ENCODE measurements at regions not wholly inside any gene's neighbourhood (a gene's known extent, or its start where the extent isn't known, plus 50 kb on each side); places are given as distances from the start of the nearest gene placed in this dataset.

DNA sequence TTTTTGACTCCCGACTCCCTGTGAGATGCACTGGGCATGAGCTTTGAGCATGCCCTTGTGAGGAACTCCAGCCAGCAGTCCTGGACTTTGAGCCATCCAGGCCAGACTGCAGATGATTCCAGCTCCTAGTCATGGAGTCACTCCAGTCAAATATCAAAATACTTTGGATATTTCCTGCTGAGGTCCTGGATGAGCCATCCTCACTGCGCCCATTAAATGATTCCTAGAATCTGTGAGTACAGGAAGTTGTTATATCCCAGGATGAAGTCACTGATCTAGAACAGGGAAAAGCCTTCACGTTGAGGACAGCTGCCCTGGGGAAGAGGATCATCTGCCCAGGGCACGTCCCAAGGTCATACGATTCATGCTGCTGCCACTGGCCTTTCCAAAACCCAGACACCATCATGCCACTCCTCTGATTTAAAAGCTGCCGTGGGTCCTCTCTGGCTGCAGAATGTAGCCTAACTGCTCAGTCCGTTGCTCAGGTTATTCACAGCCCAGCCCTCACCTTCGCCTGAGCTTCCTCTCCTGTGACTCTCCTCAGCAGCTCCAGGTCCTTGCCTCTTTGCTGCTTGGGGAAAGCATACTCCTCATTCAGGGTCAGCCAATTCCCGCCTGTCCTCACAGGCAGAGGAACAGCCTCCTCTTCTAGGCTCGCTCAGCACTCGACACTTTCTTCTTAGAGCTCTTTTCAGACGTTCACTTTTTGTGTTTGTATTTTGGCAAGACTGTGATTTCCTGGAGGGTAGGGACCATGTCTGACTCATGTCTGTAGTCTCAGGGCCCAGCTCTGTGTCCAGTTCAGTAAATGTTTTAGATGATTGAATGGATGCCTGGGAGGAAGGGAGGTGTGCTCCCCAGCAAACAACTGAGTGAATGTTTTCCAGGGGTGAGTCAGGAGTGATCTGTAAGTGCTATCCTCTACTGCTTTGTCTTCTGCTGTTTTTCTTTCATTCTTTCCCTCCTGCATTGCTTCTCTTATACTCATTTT, 157.8 kb downstream of the SNX10 start:
- intact Hi-C loops (cut with DNase I): no loop called here

DNA sequence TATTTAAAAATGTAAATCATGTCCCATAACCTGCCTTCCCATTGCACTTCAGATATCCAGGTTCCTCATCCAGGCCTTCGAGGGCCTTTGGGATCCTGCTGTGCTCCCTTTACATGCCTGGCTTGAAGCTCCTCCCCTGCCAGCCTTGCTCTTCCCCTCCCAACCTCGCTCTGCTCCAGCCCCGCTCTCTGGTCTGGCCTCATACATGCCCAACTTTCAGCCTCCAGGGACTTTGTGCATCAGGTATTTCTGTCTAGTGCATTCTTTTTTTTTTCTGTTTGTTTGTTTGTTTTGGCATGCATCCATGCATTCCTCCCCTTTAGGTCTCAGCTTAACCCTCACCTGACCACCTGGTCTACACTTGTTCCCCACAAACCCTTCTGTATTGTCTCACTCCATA, 160.3 kb downstream of the SNX10 start:
- H3K4me1 ChIP-seq: no peaks in the 10 kb centered on the region
- no peak for DNase-seq
- intact Hi-C loops (cut with DNase I): no loop called here
- no peak overlapping the region for H3K27ac ChIP-seq
- H3K36me3 ChIP-seq: no peaks in the 10 kb centered on the region
- TF ChIP-seq, protein P1, sequence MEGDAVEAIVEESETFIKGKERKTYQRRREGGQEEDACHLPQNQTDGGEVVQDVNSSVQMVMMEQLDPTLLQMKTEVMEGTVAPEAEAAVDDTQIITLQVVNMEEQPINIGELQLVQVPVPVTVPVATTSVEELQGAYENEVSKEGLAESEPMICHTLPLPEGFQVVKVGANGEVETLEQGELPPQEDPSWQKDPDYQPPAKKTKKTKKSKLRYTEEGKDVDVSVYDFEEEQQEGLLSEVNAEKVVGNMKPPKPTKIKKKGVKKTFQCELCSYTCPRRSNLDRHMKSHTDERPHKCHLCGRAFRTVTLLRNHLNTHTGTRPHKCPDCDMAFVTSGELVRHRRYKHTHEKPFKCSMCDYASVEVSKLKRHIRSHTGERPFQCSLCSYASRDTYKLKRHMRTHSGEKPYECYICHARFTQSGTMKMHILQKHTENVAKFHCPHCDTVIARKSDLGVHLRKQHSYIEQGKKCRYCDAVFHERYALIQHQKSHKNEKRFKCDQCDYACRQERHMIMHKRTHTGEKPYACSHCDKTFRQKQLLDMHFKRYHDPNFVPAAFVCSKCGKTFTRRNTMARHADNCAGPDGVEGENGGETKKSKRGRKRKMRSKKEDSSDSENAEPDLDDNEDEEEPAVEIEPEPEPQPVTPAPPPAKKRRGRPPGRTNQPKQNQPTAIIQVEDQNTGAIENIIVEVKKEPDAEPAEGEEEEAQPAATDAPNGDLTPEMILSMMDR (IDR thresholded peaks at IDR 0.05): no peak
- H3K9me3 ChIP-seq: no peaks in the 10 kb centered on the region
- H3K27me3 ChIP-seq: no peaks in the 10 kb centered on the region
- no peak overlapping the region for H3K4me3 ChIP-seq
- H3K9ac ChIP-seq (ENCODE audit: low read depth in 2 of 2, low read length in 2 of 2): no peak overlapping the region

More for the DNA sequence above, 157.8 kb downstream of the SNX10 start:
- DNase-seq: no peak
- Histone ChIP-seq H3K4me3 (no peak overlapping the region), H3K36me3 (no peaks in the 10 kb centered on the region), H3K27me3 (no peaks in the 10 kb centered on the region), H3K9ac (ENCODE audit: low read depth in 2 of 2, low read length in 2 of 2) (no peak overlapping the region), H3K4me1 (no peaks in the 10 kb centered on the region), H3K27ac (no peak overlapping the region), H3K9me3 (no peaks in the 10 kb centered on the region)
- TF ChIP-seq, protein P1 (IDR thresholded peaks at IDR 0.05): no peak

DNA sequence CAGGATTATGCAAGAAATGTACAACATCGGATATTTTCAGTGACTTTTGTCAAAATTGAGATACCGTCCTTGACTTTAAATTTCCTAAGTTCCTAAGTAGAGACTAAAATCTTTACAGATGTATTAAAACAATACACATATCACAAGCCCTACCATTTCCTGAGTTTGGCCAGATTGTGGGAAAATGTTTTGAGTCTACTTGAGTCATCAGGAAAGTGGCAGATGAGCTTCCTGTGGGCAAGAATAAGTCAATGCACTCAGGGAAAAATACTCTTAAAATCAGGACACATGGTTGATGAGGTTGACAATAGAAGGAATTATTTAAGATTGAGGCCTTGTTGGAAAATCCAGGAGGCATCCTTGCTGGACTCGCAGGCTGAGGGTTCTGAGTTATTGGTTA, 162.5 kb downstream of the SNX10 start:
- Histone ChIP-seq H3K36me3 (no peaks in the 10 kb centered on the region), H3K27me3 (no peaks in the 10 kb centered on the region), H3K27ac (no peak overlapping the region), H3K9ac (ENCODE audit: low read depth in 2 of 2, low read length in 2 of 2) (no peak overlapping the region), H3K9me3 (no peaks in the 10 kb centered on the region), H3K4me1 (no peaks in the 10 kb centered on the region), H3K4me3 (no peak overlapping the region)
- intact Hi-C loops (cut with DNase I): no loop called here
- TF ChIP-seq, protein P1 (IDR thresholded peaks at IDR 0.05): no peak
- no peak for DNase-seq

DNA sequence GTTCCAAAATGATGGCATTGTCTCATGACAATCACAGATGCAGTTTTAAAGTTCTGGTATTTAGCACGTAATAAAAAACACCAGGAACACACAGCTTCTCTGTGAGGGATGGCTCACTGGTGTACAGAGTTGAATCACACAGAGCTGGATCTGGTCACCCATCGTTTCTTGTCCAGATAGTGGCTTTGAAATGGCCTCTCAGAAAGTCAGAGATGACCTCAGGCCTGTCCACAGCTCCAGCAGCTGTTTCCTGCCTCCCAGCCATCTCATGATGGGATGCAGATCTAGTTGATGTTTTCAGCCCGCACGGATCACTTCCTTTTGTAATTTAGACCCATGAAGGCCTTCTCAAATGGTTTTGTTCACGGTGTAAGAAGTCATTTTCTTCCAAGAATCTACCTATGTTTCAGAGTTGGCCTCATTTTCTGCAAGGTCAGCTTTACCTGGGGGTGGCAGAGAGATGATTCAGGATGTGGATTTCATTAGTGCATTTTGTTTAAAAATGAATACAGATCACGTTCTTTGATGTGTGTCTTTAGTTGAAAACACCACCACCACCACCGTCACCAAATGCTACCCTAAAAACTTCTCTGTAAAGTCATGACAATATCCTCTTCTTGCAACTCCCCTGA, 166.2 kb downstream of the SNX10 start:
- H3K27ac ChIP-seq: no peak overlapping the region
- no peak for DNase-seq
- no peaks in the 10 kb centered on the region for H3K4me1 ChIP-seq
- H3K9ac ChIP-seq (ENCODE audit: low read depth in 2 of 2, low read length in 2 of 2): no peak overlapping the region
- TF ChIP-seq, protein P1 (IDR thresholded peaks at IDR 0.05): no peak
- no peaks in the 10 kb centered on the region for H3K36me3 ChIP-seq
- H3K9me3 ChIP-seq: no peaks in the 10 kb centered on the region
- intact Hi-C loops (cut with DNase I): no loop called here
- H3K4me3 ChIP-seq: no peak overlapping the region
- no peaks in the 10 kb centered on the region for H3K27me3 ChIP-seq

DNA sequence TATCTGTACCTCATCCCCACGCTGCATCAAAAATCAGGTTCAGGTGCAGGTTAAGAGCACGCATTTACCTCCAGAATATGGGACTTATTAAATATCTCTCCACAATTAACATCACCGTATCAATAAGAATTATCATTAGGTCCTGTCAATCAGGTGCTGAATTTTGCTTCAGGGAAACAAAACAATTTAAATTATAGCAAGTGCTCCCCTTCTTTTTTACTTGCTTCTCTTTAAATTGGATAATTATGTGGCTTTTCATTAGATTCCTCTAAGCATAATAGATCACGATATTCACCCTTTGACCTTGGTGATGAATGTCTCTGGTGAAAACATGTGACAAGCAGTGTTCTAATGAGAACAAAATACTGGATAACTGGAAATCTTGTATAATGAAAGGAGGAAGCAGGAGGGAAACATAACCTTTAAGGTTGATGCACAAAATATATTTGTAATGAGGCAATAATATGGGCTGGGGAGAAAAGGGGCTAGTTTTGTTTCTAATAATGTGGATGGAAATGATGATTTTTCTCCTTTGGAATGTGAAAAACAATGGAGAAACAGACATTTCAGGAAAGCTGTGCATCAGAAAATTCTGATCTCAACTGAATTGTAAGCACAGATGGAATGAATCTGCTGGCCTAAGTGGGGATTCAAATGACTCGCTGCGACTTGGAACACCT, 166.9 kb downstream of the SNX10 start:
- H3K4me3 ChIP-seq: no peak overlapping the region
- no peaks in the 10 kb centered on the region for H3K27me3 ChIP-seq
- DNase-seq: no peak
- no peak overlapping the region for H3K27ac ChIP-seq
- no peak overlapping the region for H3K9ac ChIP-seq (ENCODE audit: low read depth in 2 of 2, low read length in 2 of 2)
- no peaks in the 10 kb centered on the region for H3K9me3 ChIP-seq
- intact Hi-C loops (cut with DNase I): no loop called here
- H3K36me3 ChIP-seq: no peaks in the 10 kb centered on the region
- H3K4me1 ChIP-seq: no peaks in the 10 kb centered on the region
- TF ChIP-seq, protein P1 (IDR thresholded peaks at IDR 0.05): no peak
